ENCODE measurements at regions not wholly inside any gene's neighbourhood (a gene's known extent, or its start where the extent isn't known, plus 50 kb on each side); places are given as distances from the start of the nearest gene placed in this dataset.
A peak's percentile ranks its signal among the peaks of the same experiment; 100 is the strongest.

- no peak for DNase-seq (ENCODE audit: low spot score)
- FAIRE-seq: no peak
These were observed 124.3 kb upstream of the ATP11B start for GRCh38 chr3:182668974-182669373.

GRCh38 chr3:182671541-182671940 is 121.8 kb upstream of the ATP11B start:
- DNase-seq (ENCODE audit: low spot score) (no peak), FAIRE-seq (no peak)

- DNase-seq (ENCODE audit: low spot score) (no peak), FAIRE-seq (no peak)
These were observed 121.4 kb upstream of the ATP11B start for GRCh38 chr3:182671942-182672341.

- FAIRE-seq (no peak), DNase-seq (ENCODE audit: low spot score) (no peak)
These were observed 120.0 kb upstream of the ATP11B start for GRCh38 chr3:182673336-182673735.

- no peak for DNase-seq (ENCODE audit: low spot score)
- FAIRE-seq: no peak
These were observed 110.8 kb upstream of the ATP11B start for GRCh38 chr3:182682263-182683241.

GRCh38 chr3:182683453-182683852 is 109.9 kb upstream of the ATP11B start:
- DNase-seq (ENCODE audit: low spot score) (peak; percentile 28), FAIRE-seq (peak; percentile 72)

GRCh38 chr3:182683858-182684257 is 109.4 kb upstream of the ATP11B start:
- no peak for DNase-seq (ENCODE audit: low spot score)
- FAIRE-seq: no peak

GRCh38 chr3:182686033-182686886 is 107.0 kb upstream of the ATP11B start:
- DNase-seq (ENCODE audit: low spot score) (no peak), FAIRE-seq (no peak)

- FAIRE-seq (no peak), DNase-seq (ENCODE audit: low spot score) (no peak)
These were observed 103.1 kb upstream of the ATP11B start for GRCh38 chr3:182690172-182690571.

GRCh38 chr3:182692021-182692420 is 101.3 kb upstream of the ATP11B start:
- DNase-seq (ENCODE audit: low spot score): no peak
- no peak for FAIRE-seq

GRCh38 chr3:182692695-182693094 is 100.6 kb upstream of the ATP11B start:
- DNase-seq (ENCODE audit: low spot score) (no peak), FAIRE-seq (no peak)

GRCh38 chr3:182693723-182694122 is 99.6 kb upstream of the ATP11B start:
- no peak for DNase-seq (ENCODE audit: low spot score)
- FAIRE-seq: no peak

- FAIRE-seq (no peak), DNase-seq (ENCODE audit: low spot score) (no peak)
These were observed 96.4 kb upstream of the ATP11B start for GRCh38 chr3:182696916-182697315.

- no peak for FAIRE-seq
- no peak for DNase-seq (ENCODE audit: low spot score)
These were observed 95.9 kb upstream of the ATP11B start for GRCh38 chr3:182697345-182697919.

- FAIRE-seq: no peak
These were observed 95.2 kb upstream of the ATP11B start for GRCh38 chr3:182698078-182698477.

GRCh38 chr3:182699550-182700170 is 93.6 kb upstream of the ATP11B start:
- FAIRE-seq (no peak), DNase-seq (ENCODE audit: low spot score) (no peak)

More at GRCh38 chr3:182698078-182698477, 95.2 kb upstream of the ATP11B start:
- DNase-seq (ENCODE audit: low spot score): no peak

- DNase-seq (ENCODE audit: low spot score) (no peak), FAIRE-seq (no peak)
These were observed 91.1 kb upstream of the ATP11B start for GRCh38 chr3:182702216-182702615.

- DNase-seq (ENCODE audit: low spot score) (no peak), FAIRE-seq (no peak)
These were observed 90.1 kb upstream of the ATP11B start for GRCh38 chr3:182703233-182703632.

GRCh38 chr3:182704926-182705325 is 88.4 kb upstream of the ATP11B start:
- no peak for DNase-seq (ENCODE audit: low spot score)
- FAIRE-seq: no peak

- FAIRE-seq: no peak
- no peak for DNase-seq (ENCODE audit: low spot score)
These were observed 84.5 kb upstream of the ATP11B start for GRCh38 chr3:182708810-182709209.

GRCh38 chr3:182709306-182709705 is 84.0 kb upstream of the ATP11B start:
- no peak for DNase-seq (ENCODE audit: low spot score)
- FAIRE-seq: no peak
